Hematopoietic multipotent progenitor cell treated with erythropoietin and hydrocortisone succinate and interleukin-3 and kit ligand, for 6 days (in vitro differentiated cells): ENCODE measurements at regions not wholly inside any gene's neighbourhood (a gene's known extent, or its start where the extent isn't known, plus 50 kb on each side); places are given as distances from the start of the nearest gene placed in this dataset.

Experiments
- DNase-seq: peaks from one replicate; pipeline ENCODE4 v3.0.0-alpha.2; 2015

- DNase-seq: no peak
Observed at GRCh38 chr13:104057861-104058260, 991.6 kb upstream of the SLC10A2 start.

- DNase-seq: no peak
Observed at GRCh38 chr13:104045907-104046306, 979.7 kb upstream of the SLC10A2 start.

GRCh38 chr13:104043184-104043583 is 977.0 kb upstream of the SLC10A2 start:
- no peak for DNase-seq

- DNase-seq: no peak
Observed at GRCh38 chr13:104034891-104035290, 968.7 kb upstream of the SLC10A2 start.

- no peak for DNase-seq
Observed at GRCh38 chr13:104025303-104025702, 959.1 kb upstream of the SLC10A2 start.

GRCh38 chr13:104024416-104025170 is 958.4 kb upstream of the SLC10A2 start:
- no peak for DNase-seq

- DNase-seq: no peak
Observed at GRCh38 chr13:104021806-104022397, 955.7 kb upstream of the SLC10A2 start.

GRCh38 chr13:104017317-104017716 is 951.1 kb upstream of the SLC10A2 start:
- no peak for DNase-seq

- DNase-seq: no peak
Observed at GRCh38 chr13:104015646-104016396, 949.6 kb upstream of the SLC10A2 start.

- no peak for DNase-seq
Observed at GRCh38 chr13:104014803-104015645, 948.8 kb upstream of the SLC10A2 start.

- DNase-seq: no peak
Observed at GRCh38 chr13:104011505-104012241, 945.5 kb upstream of the SLC10A2 start.

- DNase-seq: no peak
Observed at GRCh38 chr13:104008541-104009435, 942.6 kb upstream of the SLC10A2 start.

- DNase-seq: no peak
Observed at GRCh38 chr13:104008075-104008474, 941.9 kb upstream of the SLC10A2 start.

GRCh38 chr13:104006625-104007075 is 940.4 kb upstream of the SLC10A2 start:
- no peak for DNase-seq

GRCh38 chr13:104004572-104004971 is 938.4 kb upstream of the SLC10A2 start:
- DNase-seq: no peak

GRCh38 chr13:104002216-104002615 is 936.0 kb upstream of the SLC10A2 start:
- no peak for DNase-seq

GRCh38 chr13:104001766-104002165 is 935.5 kb upstream of the SLC10A2 start:
- no peak for DNase-seq

GRCh38 chr13:103996733-103997132 is 930.5 kb upstream of the SLC10A2 start:
- DNase-seq: no peak

- no peak for DNase-seq
Observed at GRCh38 chr13:103983948-103984347, 917.7 kb upstream of the SLC10A2 start.

- no peak for DNase-seq
Observed at GRCh38 chr13:103976371-103976770, 910.2 kb upstream of the SLC10A2 start.

GRCh38 chr13:103973740-103974139 is 907.5 kb upstream of the SLC10A2 start:
- DNase-seq: no peak
